ENCODE measurements at regions not wholly inside any gene's neighbourhood (a gene's known extent, or its start where the extent isn't known, plus 50 kb on each side); places are given as distances from the start of the nearest gene placed in this dataset.

DNA sequence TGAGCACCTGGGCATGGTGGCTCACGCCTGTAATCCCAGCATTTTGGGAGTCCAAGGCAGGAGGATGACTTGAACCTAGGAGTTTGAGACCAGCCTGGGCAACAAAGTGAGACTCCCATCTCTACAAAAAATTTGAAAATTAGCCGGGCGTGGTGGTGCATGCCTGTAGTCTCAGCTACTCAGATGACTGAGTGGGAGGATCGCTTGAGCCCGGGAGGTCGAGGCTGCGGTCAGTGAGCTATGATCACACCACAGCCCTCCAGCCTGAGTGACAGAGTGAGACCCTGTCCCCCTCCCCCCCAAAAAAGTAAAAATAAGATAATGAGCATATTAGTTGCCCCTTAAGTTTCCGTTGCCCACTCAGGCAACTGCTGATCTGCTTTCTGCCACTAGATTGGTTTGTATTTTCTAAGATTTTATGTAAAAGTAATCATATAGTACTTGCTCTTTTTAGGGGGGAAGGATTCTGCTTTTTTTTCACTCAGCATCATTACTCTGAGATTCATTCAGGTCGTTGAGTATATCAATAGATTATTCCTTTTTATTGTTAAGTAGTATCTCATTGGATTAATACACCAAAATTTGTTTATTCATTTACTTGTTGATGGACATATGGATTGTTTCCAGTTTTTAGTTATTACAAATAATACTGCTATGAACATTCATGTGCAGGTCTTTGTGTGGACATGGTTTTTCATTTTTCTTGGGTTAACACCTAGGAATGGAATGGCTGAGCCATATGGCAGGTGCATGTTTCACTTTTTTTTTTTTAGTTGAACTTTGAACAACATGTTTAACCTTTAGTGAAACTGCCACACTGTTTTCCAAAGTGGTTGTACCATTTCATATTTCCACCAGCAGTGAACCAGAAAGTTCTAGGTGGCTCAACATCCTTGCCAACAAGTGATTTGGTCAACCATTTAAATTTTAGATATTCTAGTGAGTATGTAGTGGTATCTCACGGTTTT is 75.0 kb upstream of the SPRED2 start:
- Mint-ChIP-seq H3K4me3 (no peak overlapping the region), H3K4me1 (peaks cover 3% of the 10 kb centered on the region), H3K27me3 (ENCODE audit: low read depth in 3 of 3) (peaks cover 0 to 5% (median 4%) of the 10 kb centered on the region in 3 donors), H3K9me3 (peaks cover 4 to 22% (median 10%) of the 10 kb centered on the region in 7 donors), H3K36me3 (peaks cover 0 to 3% of the 10 kb centered on the region in 2 donors), H3K27ac (no peak overlapping the region)
- no peaks in the 10 kb centered on the region for H3K4me1 ChIP-seq (ENCODE audit: control insufficient read depth in 1 of 2, insufficient read depth in 2 of 2, low read length in 2 of 2)
- no peaks in the 10 kb centered on the region for H3K36me3 ChIP-seq (replicated peaks in 1 of 2; ENCODE audit: control insufficient read depth in 1 of 2, insufficient read depth in 2 of 2, low read length in 2 of 2)
- intact Hi-C loops (cut with micrococcal nuclease), result no loop called here
- H3K9me3 ChIP-seq (replicated peaks in 1 of 2; ENCODE audit: control insufficient read depth in 1 of 2, insufficient read depth in 1 of 2, low read length in 2 of 2), result peaks cover 3% of the 10 kb centered on the region in 2 donors
- 100% methylated on average over 1 of the region's 10 CpGs for WGBS (ENCODE audit: insufficient coverage)
- no peaks in the 10 kb centered on the region for H3K79me2 ChIP-seq (ENCODE audit: insufficient read depth, low read length)
- no peak for DNase-seq
- no peak overlapping the region for H3K4me3 ChIP-seq (replicated peaks in 1 of 3; ENCODE audit: low read depth in 2 of 3, low read length in 3 of 3)
- H3K4me2 ChIP-seq (replicated peaks; ENCODE audit: extremely low read depth, low read length, poor library complexity, severe bottlenecking), result no peak overlapping the region
- TF ChIP-seq, protein P1, sequence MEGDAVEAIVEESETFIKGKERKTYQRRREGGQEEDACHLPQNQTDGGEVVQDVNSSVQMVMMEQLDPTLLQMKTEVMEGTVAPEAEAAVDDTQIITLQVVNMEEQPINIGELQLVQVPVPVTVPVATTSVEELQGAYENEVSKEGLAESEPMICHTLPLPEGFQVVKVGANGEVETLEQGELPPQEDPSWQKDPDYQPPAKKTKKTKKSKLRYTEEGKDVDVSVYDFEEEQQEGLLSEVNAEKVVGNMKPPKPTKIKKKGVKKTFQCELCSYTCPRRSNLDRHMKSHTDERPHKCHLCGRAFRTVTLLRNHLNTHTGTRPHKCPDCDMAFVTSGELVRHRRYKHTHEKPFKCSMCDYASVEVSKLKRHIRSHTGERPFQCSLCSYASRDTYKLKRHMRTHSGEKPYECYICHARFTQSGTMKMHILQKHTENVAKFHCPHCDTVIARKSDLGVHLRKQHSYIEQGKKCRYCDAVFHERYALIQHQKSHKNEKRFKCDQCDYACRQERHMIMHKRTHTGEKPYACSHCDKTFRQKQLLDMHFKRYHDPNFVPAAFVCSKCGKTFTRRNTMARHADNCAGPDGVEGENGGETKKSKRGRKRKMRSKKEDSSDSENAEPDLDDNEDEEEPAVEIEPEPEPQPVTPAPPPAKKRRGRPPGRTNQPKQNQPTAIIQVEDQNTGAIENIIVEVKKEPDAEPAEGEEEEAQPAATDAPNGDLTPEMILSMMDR (IDR thresholded peaks at IDR 0.05), result no peak
- H4K20me1 ChIP-seq (ENCODE audit: insufficient read depth, low read length), result no peaks in the 10 kb centered on the region
- no peak overlapping the region for H3K9ac ChIP-seq (ENCODE audit: insufficient read depth, low read length, poor library complexity, severe bottlenecking)
- H3K27me3 ChIP-seq (ENCODE audit: control insufficient read depth in 2 of 2, insufficient read depth in 2 of 2, low read length in 2 of 2), result no peaks in the 10 kb centered on the region
- H3K27ac ChIP-seq (ENCODE audit: low read depth in 1 of 2, low read length in 2 of 2), result no peak overlapping the region
- no peak overlapping the region for H2AFZ ChIP-seq (ENCODE audit: insufficient read depth, low read depth, low read length, poor library complexity, severe bottlenecking)

DNA sequence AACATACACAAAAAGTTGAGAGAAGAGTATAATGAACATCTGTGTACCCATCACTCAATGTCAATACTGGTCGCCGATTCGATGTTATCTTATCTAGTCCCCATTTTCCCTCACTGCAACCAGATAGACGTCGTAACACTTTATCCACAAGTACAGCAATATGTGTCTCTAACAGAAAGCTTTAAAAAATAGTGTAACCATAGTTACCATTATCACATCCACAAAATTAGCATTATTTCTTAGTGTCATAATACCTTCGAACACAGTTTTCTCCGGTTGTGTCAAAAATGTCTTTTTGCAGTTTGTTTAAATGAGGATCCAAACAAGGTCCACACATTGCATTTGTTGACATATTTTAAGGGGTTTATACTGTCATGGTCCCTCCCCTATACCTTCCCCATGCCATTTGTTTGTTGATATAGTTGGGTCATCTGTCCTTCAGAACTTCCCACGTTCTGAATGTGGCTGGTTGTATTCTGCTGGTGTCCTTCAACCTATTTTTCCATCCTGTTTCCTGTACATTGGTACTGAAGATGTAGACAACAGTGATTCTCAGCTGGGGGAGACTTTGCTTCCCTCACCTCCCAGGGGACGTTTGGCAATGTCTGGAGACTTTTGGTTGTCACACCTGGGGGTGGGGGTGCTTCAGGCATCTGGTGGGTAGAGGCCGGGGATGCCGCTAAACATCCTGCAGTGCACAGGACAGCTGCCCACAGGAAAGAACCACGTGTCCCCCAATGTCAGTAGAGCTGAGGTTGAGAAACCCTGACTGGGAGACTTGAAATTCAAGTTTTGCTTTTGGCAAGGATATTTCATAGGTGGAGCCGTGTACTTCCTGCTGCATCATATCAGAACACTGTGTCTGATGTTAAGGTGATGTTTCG is 72.7 kb upstream of the SPRED2 start:
- H2AFZ ChIP-seq (ENCODE audit: insufficient read depth, low read depth, low read length, poor library complexity, severe bottlenecking), result no peak overlapping the region
- H3K9me3 Mint-ChIP-seq, result peaks cover 0 to 10% (median 3%) of the 10 kb centered on the region in 7 donors
- peaks cover 2 to 5% (median 5%) of the 10 kb centered on the region in 3 donors for H3K27me3 Mint-ChIP-seq (ENCODE audit: low read depth in 3 of 3)
- TF ChIP-seq, protein P1 (IDR thresholded peaks at IDR 0.05), result no peak
- no peak overlapping the region for H3K4me3 Mint-ChIP-seq
- H3K27me3 ChIP-seq (ENCODE audit: control insufficient read depth in 2 of 2, insufficient read depth in 2 of 2, low read length in 2 of 2), result no peaks in the 10 kb centered on the region
- no peak overlapping the region for H3K9ac ChIP-seq (ENCODE audit: insufficient read depth, low read length, poor library complexity, severe bottlenecking)
- no peaks in the 10 kb centered on the region for H3K4me1 ChIP-seq (ENCODE audit: control insufficient read depth in 1 of 2, insufficient read depth in 2 of 2, low read length in 2 of 2)
- peaks cover 0 to 3% of the 10 kb centered on the region in 2 donors for H3K9me3 ChIP-seq (replicated peaks in 1 of 2; ENCODE audit: control insufficient read depth in 1 of 2, insufficient read depth in 1 of 2, low read length in 2 of 2)
- no peaks in the 10 kb centered on the region for H3K36me3 Mint-ChIP-seq
- H3K79me2 ChIP-seq (ENCODE audit: insufficient read depth, low read length), result no peaks in the 10 kb centered on the region
- no peaks in the 10 kb centered on the region for H3K4me1 Mint-ChIP-seq
- H3K4me3 ChIP-seq (replicated peaks in 1 of 3; ENCODE audit: low read depth in 2 of 3, low read length in 3 of 3), result no peak overlapping the region
- no peak overlapping the region for H3K27ac ChIP-seq (ENCODE audit: low read depth in 1 of 2, low read length in 2 of 2)
- intact Hi-C loops (cut with micrococcal nuclease), result no loop called here
- 66% methylated on average over 6 of the region's 14 CpGs for WGBS (ENCODE audit: insufficient coverage)
- H3K4me2 ChIP-seq (replicated peaks; ENCODE audit: extremely low read depth, low read length, poor library complexity, severe bottlenecking), result no peak overlapping the region
- no peaks in the 10 kb centered on the region for H3K36me3 ChIP-seq (replicated peaks in 1 of 2; ENCODE audit: control insufficient read depth in 1 of 2, insufficient read depth in 2 of 2, low read length in 2 of 2)
- no peaks in the 10 kb centered on the region for H4K20me1 ChIP-seq (ENCODE audit: insufficient read depth, low read length)
- no peak overlapping the region for H3K27ac Mint-ChIP-seq
- DNase-seq, result no peak

Data from CD14-positive monocyte (primary cell).